Liver (tissue), 8 donors: ENCODE measurements at regions not wholly inside any gene's neighbourhood (a gene's known extent, or its start where the extent isn't known, plus 50 kb on each side); places are given as distances from the start of the nearest gene placed in this dataset.

Experiments
- DNase-seq: peaks from one replicate; pipeline ENCODE4 v3.0.0-alpha.2; 2017; ENCODE audit warnings: low spot score
- H3K27ac ChIP-seq, 2 donors: one replicate each; pipeline ENCODE4 v1.7.0; 2013; ENCODE audit warnings: inconsistent platforms in 2 of 2, low read length in 2 of 2, control low read depth in 1 of 2, low read depth in 1 of 2, mild to moderate bottlenecking in 1 of 2
- H3K27me3 ChIP-seq, 4 donors: one replicate each; pipeline versions ENCODE4 v1.6.1 to v1.7.0; 2013; ENCODE audit warnings: low read length in 3 of 4, inconsistent platforms in 1 of 4, mild to moderate bottlenecking in 1 of 4, moderate library complexity in 1 of 4; ENCODE audit not compliant: control insufficient read depth in 4 of 4, insufficient read depth in 4 of 4
- H3K36me3 ChIP-seq, 4 donors: one replicate each; pipeline versions ENCODE4 v1.6.1 to v1.7.0; 2013; ENCODE audit warnings: low read length in 3 of 4, mild to moderate bottlenecking in 3 of 4, low read depth in 1 of 4, moderate library complexity in 1 of 4; ENCODE audit not compliant: control insufficient read depth in 4 of 4, insufficient read depth in 3 of 4
- H3K4me1 ChIP-seq, 4 donors: one replicate each; pipeline versions ENCODE4 v1.6.1 to v1.7.0; 2013; ENCODE audit warnings: low read length in 3 of 4, mild to moderate bottlenecking in 3 of 4, moderate library complexity in 1 of 4; ENCODE audit not compliant: control insufficient read depth in 4 of 4, insufficient read depth in 4 of 4
- H3K4me3 ChIP-seq, 3 donors: one replicate each; pipeline versions ENCODE4 v1.6.1 to v1.7.0; 2013; ENCODE audit warnings: low read length in 3 of 3, control low read depth in 1 of 3, low read depth in 1 of 3, mild to moderate bottlenecking in 1 of 3
- H3K9ac ChIP-seq, 2 donors: one replicate each; pipeline ENCODE4 v1.7.0; 2013; ENCODE audit warnings: low read length in 2 of 2, mild to moderate bottlenecking in 2 of 2, moderate library complexity in 2 of 2, control low read depth in 1 of 2, low read depth in 1 of 2
- H3K9me3 ChIP-seq, 4 donors: one replicate each; pipeline versions ENCODE4 v1.6.1 to v1.7.0; 2013; ENCODE audit warnings: low read length in 3 of 4; ENCODE audit not compliant: control insufficient read depth in 4 of 4
- EGR1 ChIP-seq, 2 donors: IDR thresholded peaks; 2 replicates each; pipeline ENCODE4 v1.6.1; 2016 to 2018; ENCODE audit warnings: antibody characterized with exemption in 2 of 2, low read depth in 2 of 2
- FOXA1 ChIP-seq: IDR thresholded peaks from 2 replicates; pipeline ENCODE4 v1.6.1; 2016; ENCODE audit warnings: antibody characterized with exemption
- FOXA2 ChIP-seq: IDR thresholded peaks from 2 replicates; pipeline ENCODE4 v1.6.1; 2016; ENCODE audit warnings: antibody characterized with exemption
- GABPA ChIP-seq, 2 donors: IDR thresholded peaks in 1 of 2; conservative IDR thresholded peaks in 1 of 2; 2 replicates each; pipeline ENCODE4 v1.6.1; 2016; ENCODE audit warnings: antibody characterized with exemption in 2 of 2, mild to moderate bottlenecking in 1 of 2, moderate library complexity in 1 of 2
- HNF4A ChIP-seq, 2 donors: conservative IDR thresholded peaks; 2 replicates each; pipeline ENCODE4 v1.6.1; 2016; ENCODE audit warnings: antibody characterized with exemption in 2 of 2, mild to moderate bottlenecking in 2 of 2
- JUND ChIP-seq, 2 donors: IDR thresholded peaks; 2 replicates each; pipeline ENCODE4 v1.6.1; 2016; ENCODE audit warnings: antibody characterized with exemption in 2 of 2
- MAX ChIP-seq: IDR thresholded peaks from 2 replicates; pipeline ENCODE4 v1.6.1; 2016; ENCODE audit warnings: antibody characterized with exemption
- NR2F2 ChIP-seq: IDR thresholded peaks from 2 replicates; pipeline ENCODE4 v1.6.1; 2016; ENCODE audit warnings: antibody characterized with exemption
- RAD21 ChIP-seq, 2 donors: IDR thresholded peaks; 2 replicates each; pipeline ENCODE4 v1.6.1; 2016; ENCODE audit warnings: antibody characterized with exemption in 2 of 2, mild to moderate bottlenecking in 2 of 2
- RXRA ChIP-seq, 2 donors: IDR thresholded peaks; 2 replicates each; pipeline ENCODE4 v1.6.1; 2017 to 2018; ENCODE audit warnings: antibody characterized with exemption in 2 of 2, mild to moderate bottlenecking in 1 of 2
- SP1 ChIP-seq: IDR thresholded peaks from 2 replicates; pipeline ENCODE4 v1.6.1; 2018; ENCODE audit warnings: antibody characterized with exemption, mild to moderate bottlenecking
- TAF1 ChIP-seq: conservative IDR thresholded peaks from 2 replicates; pipeline ENCODE4 v1.6.1; 2016; ENCODE audit warnings: antibody characterized with exemption, mild to moderate bottlenecking
- YY1 ChIP-seq: IDR thresholded peaks from 2 replicates; pipeline ENCODE4 v1.6.1; 2016; ENCODE audit warnings: antibody characterized with exemption, mild to moderate bottlenecking
- WGBS: extraction: QIAGEN DNeasy Blood & Tissue Kit; methylation state at CpG from one replicate; pipeline ENCODE4 v1.1.7; 2013; 5-methylcytosine and 5-hydroxymethylcytosine counted together
- TF ChIP-seq, protein P1 (sequence below): fragments of 150-350 bp; IDR thresholded peaks from 2 replicates; pipeline ENCODE4 v1.5.1; 2017; ENCODE audit warnings: improper control_type of control experiment, low read depth, low read length; ENCODE audit not compliant: missing input control
- TF ChIP-seq, protein P2 (sequence below): IDR thresholded peaks from 2 replicates; pipeline ENCODE4 v1.6.1; 2016; ENCODE audit warnings: antibody characterized with exemption
- TF ChIP-seq, protein P3 (sequence below): IDR thresholded peaks from 2 replicates; pipeline ENCODE4 v1.6.1; 2016; ENCODE audit warnings: antibody characterized with exemption
- donor health status: healthy.
- donor health status: healthy.
- donor health status: healthy.
- donor health status: healthy.
- donor health status: healthy.

- no peaks in the 10 kb centered on the region for H3K27me3 ChIP-seq
- no peak overlapping the region for H3K27ac ChIP-seq
- DNase-seq = no peak
- TF ChIP-seq, protein P1, sequence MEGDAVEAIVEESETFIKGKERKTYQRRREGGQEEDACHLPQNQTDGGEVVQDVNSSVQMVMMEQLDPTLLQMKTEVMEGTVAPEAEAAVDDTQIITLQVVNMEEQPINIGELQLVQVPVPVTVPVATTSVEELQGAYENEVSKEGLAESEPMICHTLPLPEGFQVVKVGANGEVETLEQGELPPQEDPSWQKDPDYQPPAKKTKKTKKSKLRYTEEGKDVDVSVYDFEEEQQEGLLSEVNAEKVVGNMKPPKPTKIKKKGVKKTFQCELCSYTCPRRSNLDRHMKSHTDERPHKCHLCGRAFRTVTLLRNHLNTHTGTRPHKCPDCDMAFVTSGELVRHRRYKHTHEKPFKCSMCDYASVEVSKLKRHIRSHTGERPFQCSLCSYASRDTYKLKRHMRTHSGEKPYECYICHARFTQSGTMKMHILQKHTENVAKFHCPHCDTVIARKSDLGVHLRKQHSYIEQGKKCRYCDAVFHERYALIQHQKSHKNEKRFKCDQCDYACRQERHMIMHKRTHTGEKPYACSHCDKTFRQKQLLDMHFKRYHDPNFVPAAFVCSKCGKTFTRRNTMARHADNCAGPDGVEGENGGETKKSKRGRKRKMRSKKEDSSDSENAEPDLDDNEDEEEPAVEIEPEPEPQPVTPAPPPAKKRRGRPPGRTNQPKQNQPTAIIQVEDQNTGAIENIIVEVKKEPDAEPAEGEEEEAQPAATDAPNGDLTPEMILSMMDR = no peak
- no peak for TF ChIP-seq NR2F2
- no peak for TF ChIP-seq RAD21 (IDR thresholded peaks at IDR 0.05)
- TF ChIP-seq, protein P2, sequence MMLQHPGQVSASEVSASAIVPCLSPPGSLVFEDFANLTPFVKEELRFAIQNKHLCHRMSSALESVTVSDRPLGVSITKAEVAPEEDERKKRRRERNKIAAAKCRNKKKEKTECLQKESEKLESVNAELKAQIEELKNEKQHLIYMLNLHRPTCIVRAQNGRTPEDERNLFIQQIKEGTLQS = no peak
- TF ChIP-seq JUND (IDR thresholded peaks at IDR 0.05) = no peak
- no peak overlapping the region for H3K9ac ChIP-seq
- no peak overlapping the region for H3K4me3 ChIP-seq
- 79% methylated on average over 4 of the region's 4 CpGs for WGBS
- H3K9me3 ChIP-seq = no peaks in the 10 kb centered on the region
- no peaks in the 10 kb centered on the region for H3K36me3 ChIP-seq
- H3K4me1 ChIP-seq = peaks cover 0 to 4% (median 2%) of the 10 kb centered on the region in 4 donors
These were observed 358.6 kb downstream of the MSX2 start for GRCh38 chr5:175082866-175083590.

- no peak overlapping the region for H3K4me3 ChIP-seq
- peaks cover 0 to 4% (median 2%) of the 10 kb centered on the region in 4 donors for H3K4me1 ChIP-seq
- H3K27me3 ChIP-seq = no peaks in the 10 kb centered on the region
- no peaks in the 10 kb centered on the region for H3K36me3 ChIP-seq
- H3K9me3 ChIP-seq = no peaks in the 10 kb centered on the region
- no peak overlapping the region for H3K27ac ChIP-seq
- WGBS = 45% methylated on average over 1 of the region's 1 CpG
- no peak for TF ChIP-seq TAF1
- TF ChIP-seq MAX = no peak
- DNase-seq = no peak
- H3K9ac ChIP-seq = no peak overlapping the region
These were observed 358.0 kb downstream of the MSX2 start for GRCh38 chr5:175082346-175082745.

- no peak for DNase-seq
- H3K9ac ChIP-seq = no peak overlapping the region
- no peak overlapping the region for H3K4me3 ChIP-seq
- H3K9me3 ChIP-seq = no peaks in the 10 kb centered on the region
- WGBS = 41% methylated on average over 2 of the region's 2 CpGs
- H3K27ac ChIP-seq = no peak overlapping the region
- no peaks in the 10 kb centered on the region for H3K27me3 ChIP-seq
- TF ChIP-seq RXRA (IDR thresholded peaks at IDR 0.05) (no peak), SP1 (no peak), FOXA2 (no peak), JUND (IDR thresholded peaks at IDR 0.05) (no peak), HNF4A (conservative IDR thresholded peaks at IDR 0.05) (peak; percentile 25 to 53)
- H3K4me1 ChIP-seq = peaks cover 0 to 4% (median 2%) of the 10 kb centered on the region in 4 donors
- H3K36me3 ChIP-seq = no peaks in the 10 kb centered on the region
These were observed 355.3 kb downstream of the MSX2 start for GRCh38 chr5:175079707-175080106.

- no peaks in the 10 kb centered on the region for H3K9me3 ChIP-seq
- DNase-seq = no peak
- H3K9ac ChIP-seq = no peak overlapping the region
- H3K27ac ChIP-seq = no peak overlapping the region
- H3K36me3 ChIP-seq = no peaks in the 10 kb centered on the region
- no peaks in the 10 kb centered on the region for H3K27me3 ChIP-seq
- no peak overlapping the region for H3K4me3 ChIP-seq
- H3K4me1 ChIP-seq = no peaks in the 10 kb centered on the region
- TF ChIP-seq YY1 (no peak), MAX (no peak), EGR1 (IDR thresholded peaks at IDR 0.05; ENCODE audit: low read depth in 2 of 2) (no peak), GABPA (IDR thresholded peaks at IDR 0.05 in 1 of 2, conservative IDR thresholded peaks at IDR 0.05 in 1 of 2) (no peak), FOXA1 (no peak)
- TF ChIP-seq, protein P1 = no peak
- TF ChIP-seq, protein P3, sequence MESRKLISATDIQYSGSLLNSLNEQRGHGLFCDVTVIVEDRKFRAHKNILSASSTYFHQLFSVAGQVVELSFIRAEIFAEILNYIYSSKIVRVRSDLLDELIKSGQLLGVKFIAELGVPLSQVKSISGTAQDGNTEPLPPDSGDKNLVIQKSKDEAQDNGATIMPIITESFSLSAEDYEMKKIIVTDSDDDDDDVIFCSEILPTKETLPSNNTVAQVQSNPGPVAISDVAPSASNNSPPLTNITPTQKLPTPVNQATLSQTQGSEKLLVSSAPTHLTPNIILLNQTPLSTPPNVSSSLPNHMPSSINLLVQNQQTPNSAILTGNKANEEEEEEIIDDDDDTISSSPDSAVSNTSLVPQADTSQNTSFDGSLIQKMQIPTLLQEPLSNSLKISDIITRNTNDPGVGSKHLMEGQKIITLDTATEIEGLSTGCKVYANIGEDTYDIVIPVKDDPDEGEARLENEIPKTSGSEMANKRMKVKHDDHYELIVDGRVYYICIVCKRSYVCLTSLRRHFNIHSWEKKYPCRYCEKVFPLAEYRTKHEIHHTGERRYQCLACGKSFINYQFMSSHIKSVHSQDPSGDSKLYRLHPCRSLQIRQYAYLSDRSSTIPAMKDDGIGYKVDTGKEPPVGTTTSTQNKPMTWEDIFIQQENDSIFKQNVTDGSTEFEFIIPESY = no peak
These were observed 345.9 kb downstream of the MSX2 start for GRCh38 chr5:175070283-175070682.
